ENCODE measurements at regions not wholly inside any gene's neighbourhood (a gene's known extent, or its start where the extent isn't known, plus 50 kb on each side); places are given as distances from the start of the nearest gene placed in this dataset.

- no peak for DNase-seq (ENCODE audit: low read depth)
Observed at GRCh38 chr15:29554531-29554930, 267.7 kb downstream of the TJP1 start.

GRCh38 chr15:29550834-29551465 lies 271.3 kb downstream of the TJP1 start:
- DNase-seq (ENCODE audit: low read depth) = no peak

GRCh38 chr15:29548006-29548405 lies 274.3 kb downstream of the TJP1 start:
- no peak for DNase-seq (ENCODE audit: low read depth)

- no peak for DNase-seq (ENCODE audit: low read depth)
Observed at GRCh38 chr15:29544513-29545128, 275.0 kb upstream of the NSMCE3 start.

GRCh38 chr15:29542994-29543393 lies 273.4 kb upstream of the NSMCE3 start:
- DNase-seq (ENCODE audit: low read depth) = no peak

GRCh38 chr15:29541309-29541708 lies 271.7 kb upstream of the NSMCE3 start:
- no peak for DNase-seq (ENCODE audit: low read depth)

- no peak for DNase-seq (ENCODE audit: low read depth)
Observed at GRCh38 chr15:29540479-29540878, 270.9 kb upstream of the NSMCE3 start.

GRCh38 chr15:29539736-29540135 lies 270.1 kb upstream of the NSMCE3 start:
- DNase-seq (ENCODE audit: low read depth) = no peak

- DNase-seq (ENCODE audit: low read depth) = no peak
Observed at GRCh38 chr15:29538044-29538443, 268.4 kb upstream of the NSMCE3 start.

GRCh38 chr15:29535952-29536351 lies 266.3 kb upstream of the NSMCE3 start:
- no peak for DNase-seq (ENCODE audit: low read depth)

- DNase-seq (ENCODE audit: low read depth) = peak; percentile 2
Observed at GRCh38 chr15:29534378-29534777, 264.8 kb upstream of the NSMCE3 start.

- DNase-seq (ENCODE audit: low read depth) = no peak
Observed at GRCh38 chr15:29533647-29534046, 264.0 kb upstream of the NSMCE3 start.

GRCh38 chr15:29532296-29532695 lies 262.7 kb upstream of the NSMCE3 start:
- no peak for DNase-seq (ENCODE audit: low read depth)

GRCh38 chr15:29530966-29531365 lies 261.3 kb upstream of the NSMCE3 start:
- no peak for DNase-seq (ENCODE audit: low read depth)

GRCh38 chr15:29529043-29529442 lies 259.4 kb upstream of the NSMCE3 start:
- no peak for DNase-seq (ENCODE audit: low read depth)

GRCh38 chr15:29528276-29528675 lies 258.7 kb upstream of the NSMCE3 start:
- DNase-seq (ENCODE audit: low read depth) = no peak

GRCh38 chr15:29526802-29527201 lies 257.2 kb upstream of the NSMCE3 start:
- DNase-seq (ENCODE audit: low read depth) = no peak

GRCh38 chr15:29522373-29523276 lies 253.0 kb upstream of the NSMCE3 start:
- DNase-seq (ENCODE audit: low read depth) = no peak

- DNase-seq (ENCODE audit: low read depth) = no peak
Observed at GRCh38 chr15:29518442-29518841, 248.8 kb upstream of the NSMCE3 start.

- DNase-seq (ENCODE audit: low read depth) = no peak
Observed at GRCh38 chr15:29517829-29518228, 248.2 kb upstream of the NSMCE3 start.

- DNase-seq (ENCODE audit: low read depth) = no peak
Observed at GRCh38 chr15:29516929-29517328, 247.3 kb upstream of the NSMCE3 start.

- no peak for DNase-seq (ENCODE audit: low read depth)
Observed at GRCh38 chr15:29514926-29515325, 245.3 kb upstream of the NSMCE3 start.

GRCh38 chr15:29511663-29512062 lies 242.0 kb upstream of the NSMCE3 start:
- no peak for DNase-seq (ENCODE audit: low read depth)

All from GM04503 (cell line).